GM12878 (cell line): ENCODE measurements at regions not wholly inside any gene's neighbourhood (a gene's known extent, or its start where the extent isn't known, plus 50 kb on each side); places are given as distances from the start of the nearest gene placed in this dataset.

Experiments used
- ATAC-seq: fragments of 200-7000 bp; cut with Tn5 transposase; 3 replicates; pipeline ENCODE4 v1.9.1; 2020; ENCODE audit warnings: mild to moderate bottlenecking, moderate library complexity
- BruUV-seq: library from RNA; stranded (reverse); fragments of 400-500 nt; replicated peaks from 2 replicates; lab custom pipeline; 2021; lab: Mats Ljungman, UMichigan
- CTCF ChIA-PET: fragments of 300-600 bp; sonication (Branson Sonifier 250); formaldehyde crosslinking; extraction: SDS; loops from one replicate; lab custom pipeline; 2021; ENCODE audit warnings: inconsistent platforms; lab: Yijun Ruan, JAX
- POLR2A ChIA-PET: fragments of 350-600 bp; formaldehyde crosslinking; extraction: SDS; loops from one replicate; lab custom pipeline; 2021; ENCODE audit warnings: inconsistent platforms; lab: Charles Lee
- RAD21 ChIA-PET: fragments of 300-600 bp; sonication (Branson Sonifier 250); formaldehyde crosslinking; loops from one replicate; lab custom pipeline; 2023; ENCODE audit warnings: antibody characterized with exemption; ENCODE audit not compliant: unreplicated experiment; lab: Charles Lee
- SMC1A ChIA-PET: fragments of 300-600 bp; sonication (Branson Sonifier 250); formaldehyde crosslinking; loops from one replicate; lab custom pipeline; 2023; ENCODE audit not compliant: unreplicated experiment, uncharacterized antibody; lab: Charles Lee
- DNase-seq: peaks from one replicate; pipeline ENCODE4 v3.0.0-alpha.2; 2011; ENCODE audit warnings: low read depth, low spot score
- FAIRE-seq: peaks from 3 replicates; lab custom pipeline; 2011; peaks lifted over from hg19 to GRCh38; lab: Jason Lieb, UNC
- H2AFZ ChIP-seq: 2 replicates; pipeline ENCODE4 v1.6.0; 2011; ENCODE audit warnings: low read depth, low read length, control low read depth; ENCODE audit not compliant: control insufficient read depth
- H3K27ac ChIP-seq: 2 replicates; pipeline ENCODE4 v1.5.1; 2011; ENCODE audit warnings: control low read depth; ENCODE audit not compliant: control insufficient read depth, insufficient read depth
- H3K27me3 ChIP-seq, 2 experiments: replicated peaks in 1 of 2; 2 replicates each; pipeline versions ENCODE4 v1.6.0 to v1.6.1; 2011; ENCODE audit warnings: low read length in 1 of 2; ENCODE audit not compliant: control insufficient read depth in 2 of 2, insufficient read depth in 2 of 2
- H3K36me3 ChIP-seq, 2 experiments: 2 replicates each; pipeline ENCODE4 v1.5.1; 2011; ENCODE audit warnings: low read length in 1 of 2; ENCODE audit not compliant: control insufficient read depth in 2 of 2, insufficient read depth in 2 of 2
- H3K4me1 ChIP-seq: 2 replicates; pipeline ENCODE4 v1.6.1; 2011; ENCODE audit warnings: mild to moderate bottlenecking, low read length, moderate library complexity, mixed read lengths; ENCODE audit not compliant: control insufficient read depth, insufficient read depth
- H3K4me2 ChIP-seq: 2 replicates; pipeline ENCODE4 v1.6.0; 2011; ENCODE audit warnings: control low read depth; ENCODE audit not compliant: control insufficient read depth, insufficient read depth
- H3K4me3 ChIP-seq: fragments of 200-600 bp; sonication (generic); 2 replicates; pipeline ENCODE4 v1.5.1; 2016
- H3K79me2 ChIP-seq: 2 replicates; pipeline ENCODE4 v1.6.0; 2011; ENCODE audit warnings: low read length; ENCODE audit not compliant: control insufficient read depth, insufficient read depth
- H3K9ac ChIP-seq: 2 replicates; pipeline ENCODE4 v1.8.0; 2011; ENCODE audit warnings: low read length, control low read depth, mixed read lengths; ENCODE audit not compliant: control insufficient read depth, insufficient read depth
- H3K9me3 ChIP-seq: replicated peaks from 3 replicates; pipeline ENCODE4 v1.5.1; 2011; ENCODE audit warnings: mild to moderate bottlenecking, low read length; ENCODE audit not compliant: control insufficient read depth, insufficient read depth
- H4K20me1 ChIP-seq: 2 replicates; pipeline ENCODE4 v1.6.0; 2011; ENCODE audit not compliant: control insufficient read depth, insufficient read depth
- CREB1 ChIP-seq: IDR thresholded peaks from 2 replicates; pipeline ENCODE4 v1.6.1; 2012; ENCODE audit warnings: low read depth, mild to moderate bottlenecking, inconsistent platforms
- MEF2A ChIP-seq: IDR thresholded peaks from 2 replicates; pipeline ENCODE4 v1.6.1; 2011; ENCODE audit warnings: low read depth, mild to moderate bottlenecking, low read length, moderate library complexity; ENCODE audit not compliant: insufficient read depth
- NFXL1 ChIP-seq: fragments of 450-650 bp; IDR thresholded peaks from 2 replicates; pipeline ENCODE4 v1.6.1; 2017; ENCODE audit warnings: antibody characterized with exemption, mild to moderate bottlenecking, borderline replicate concordance
- NR2F1 ChIP-seq: fragments of 450-650 bp; conservative IDR thresholded peaks from 2 replicates; pipeline ENCODE4 v1.6.1; 2017; ENCODE audit warnings: mild to moderate bottlenecking
- POLR2AphosphoS5 ChIP-seq: IDR thresholded peaks from 2 replicates; pipeline ENCODE4 v1.6.1; 2011; ENCODE audit warnings: mild to moderate bottlenecking, low read length, inconsistent platforms
- TARDBP ChIP-seq: IDR thresholded peaks from 2 replicates; pipeline ENCODE4 v1.6.1; 2016; ENCODE audit warnings: borderline replicate concordance
- WGBS: methylation state at CpG from one replicate; pipeline ENCODE4 v1.1.6; 2016; ENCODE audit warnings: low lambda C conversion rate; ENCODE audit not compliant: insufficient replicate concordance, insufficient coverage; ENCODE audit errors: missing lambda C conversion rate; 5-methylcytosine and 5-hydroxymethylcytosine counted together
- in situ Hi-C: fragments of 300-500 bp; cut with MboI; formaldehyde crosslinking; loops from 9 replicates; pipeline ENCODE4 v1.14.3; 2018; ENCODE audit warnings: mixed read lengths
- intact Hi-C: fragments of 100-400 bp; cut with micrococcal nuclease; formaldehyde crosslinking; loops from one replicate; pipeline ENCODE4 v1.14.2; 2022; ENCODE audit not compliant: unreplicated experiment

DNA sequence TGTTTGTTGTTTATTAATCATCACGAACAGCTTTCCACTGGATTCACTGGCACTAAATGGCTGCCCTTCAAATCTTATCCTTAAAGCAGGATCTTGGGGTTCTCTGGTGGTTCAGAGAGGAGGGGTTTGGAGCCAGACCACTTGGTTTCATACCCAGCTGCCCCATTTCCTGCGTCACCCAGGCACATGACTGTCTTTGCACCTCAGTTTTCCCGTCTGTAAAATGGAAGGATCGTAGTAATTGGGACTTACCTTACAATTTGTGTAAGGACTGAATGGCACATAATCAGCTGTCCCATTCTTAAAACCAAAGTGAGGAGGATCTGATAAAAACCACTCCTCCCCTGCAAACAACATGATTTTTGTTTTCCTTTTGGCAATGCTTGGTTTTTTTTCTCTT is 318.3 kb downstream of the ZNF536 start:
- ChIA-PET POLR2A (no interaction called here), CTCF (no interaction called here), RAD21 (no interaction called here), SMC1A (no interaction called here)
- no peaks in the 10 kb centered on the region for H4K20me1 ChIP-seq
- intact Hi-C loops, result no loop called here
- no peak overlapping the region for H3K4me3 ChIP-seq
- H3K4me2 ChIP-seq, result no peak overlapping the region
- DNase-seq (no peak), ATAC-seq (no peak), FAIRE-seq (no peak)
- H2AFZ ChIP-seq, result no peak overlapping the region
- H3K36me3 ChIP-seq, result no peaks in the 10 kb centered on the region
- no TSS peak for BruUV-seq
- no peaks in the 10 kb centered on the region for H3K27me3 ChIP-seq
- WGBS, result 10% methylated on average over 4 of the region's 4 CpGs
- no peak for TF ChIP-seq TARDBP
- no peak for TF ChIP-seq MEF2A
- no peak for TF ChIP-seq NFXL1
- in situ Hi-C loops, result no loop called here
- no peaks in the 10 kb centered on the region for H3K79me2 ChIP-seq
- H3K4me1 ChIP-seq, result no peaks in the 10 kb centered on the region
- no peaks in the 10 kb centered on the region for H3K9me3 ChIP-seq
- no peak overlapping the region for H3K9ac ChIP-seq
- no peak overlapping the region for H3K27ac ChIP-seq

DNA sequence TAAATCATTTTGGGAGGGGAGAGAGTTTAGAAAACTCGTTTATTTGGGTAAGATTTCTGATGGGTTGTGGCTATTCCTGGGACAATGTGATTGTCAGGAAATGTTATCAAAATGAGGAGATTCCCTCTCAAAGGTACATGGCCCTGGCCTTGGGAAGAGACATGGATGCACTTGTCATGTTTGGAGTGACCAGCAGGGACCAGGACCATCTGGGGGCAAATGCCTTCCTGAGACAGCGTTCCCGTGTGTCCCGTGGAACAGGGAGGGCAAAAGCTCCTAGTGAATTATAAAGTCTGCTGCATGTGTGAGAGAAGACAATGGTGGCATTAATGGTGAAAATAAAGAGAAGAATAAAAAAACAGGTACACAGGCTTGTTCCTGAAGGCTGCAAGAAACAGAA is 317.3 kb downstream of the ZNF536 start:
- CTCF ChIA-PET, result no interaction called here
- BruUV-seq, result no TSS peak
- H3K4me3 ChIP-seq, result no peak overlapping the region
- no peak for ATAC-seq
- H3K27ac ChIP-seq, result no peak overlapping the region
- no peak overlapping the region for H3K9ac ChIP-seq
- no peaks in the 10 kb centered on the region for H3K36me3 ChIP-seq
- in situ Hi-C loops, result no loop called here
- SMC1A ChIA-PET, result no interaction called here
- H3K9me3 ChIP-seq, result no peaks in the 10 kb centered on the region
- no peaks in the 10 kb centered on the region for H3K27me3 ChIP-seq
- no peaks in the 10 kb centered on the region for H3K4me1 ChIP-seq
- POLR2A ChIA-PET, result no interaction called here
- H2AFZ ChIP-seq, result no peak overlapping the region
- TF ChIP-seq POLR2AphosphoS5 (no peak), NR2F1 (no peak), CREB1 (no peak)
- TF ChIP-seq, all 136 proteins: peak for 0
- FAIRE-seq, result no peak
- intact Hi-C loops, result no loop called here
- no peak for DNase-seq
- H3K4me2 ChIP-seq, result no peak overlapping the region
- RAD21 ChIA-PET, result no interaction called here
- no peaks in the 10 kb centered on the region for H3K79me2 ChIP-seq
- WGBS, result 33% methylated on average over 4 of the region's 4 CpGs
- no peaks in the 10 kb centered on the region for H4K20me1 ChIP-seq
